A549 (cell line): ENCODE measurements at regions not wholly inside any gene's neighbourhood (a gene's known extent, or its start where the extent isn't known, plus 50 kb on each side); places are given as distances from the start of the nearest gene placed in this dataset.
A peak's percentile ranks its signal among the peaks of the same experiment; 100 is the strongest.

Source experiments
- ATAC-seq, 2 experiments: fragments of 200-7000 bp in 1 of 2; fragments of >200 bp in 1 of 2; cut with Nextera tagmentation in 1 of 2; cut with Tn5 transposase in 1 of 2; 3 replicates each; pipeline versions ENCODE4 v1.8.0 to v1.9.1; 2018 to 2020; ENCODE audit warnings: mild to moderate bottlenecking in 1 of 2, moderate library complexity in 1 of 2
- CTCF ChIA-PET: fragments of 300-600 bp; sonication (Branson Sonifier 250); formaldehyde crosslinking; extraction: SDS; loops from one replicate; lab custom pipeline; 2021; ENCODE audit warnings: antibody characterized with exemption, inconsistent platforms; lab: Yijun Ruan, JAX
- POLR2A ChIA-PET: fragments of 350-600 bp; formaldehyde crosslinking; extraction: SDS; loops from one replicate; lab custom pipeline; 2021; ENCODE audit warnings: antibody characterized with exemption, inconsistent platforms; lab: Yijun Ruan, JAX
- DNase-seq, 2 experiments: peaks; one replicate each; pipeline versions ENCODE4 v3.0.0 to v3.0.0-alpha.2; 2011 to 2016; ENCODE audit warnings: low read depth in 1 of 2, low spot score in 1 of 2
- FAIRE-seq: peaks from 2 replicates; lab custom pipeline; 2011; peaks lifted over from hg19 to GRCh38; lab: Jason Lieb, UNC
- H3K27ac ChIP-seq, 2 experiments: fragments of >200 bp; sonication (Bioruptor Twin); formaldehyde crosslinking; 3 replicates each; pipeline ENCODE4 v1.5.1; 2016 to 2017
- H3K4me1 ChIP-seq: fragments of >200 bp; sonication (Bioruptor Twin); formaldehyde crosslinking; 3 replicates; pipeline ENCODE4 v1.6.1; 2016
- H3K4me2 ChIP-seq: fragments of >200 bp; sonication (Bioruptor Twin); formaldehyde crosslinking; 3 replicates; pipeline ENCODE4 v1.6.1; 2016
- H3K4me3 ChIP-seq: fragments of >200 bp; sonication (Bioruptor Twin); formaldehyde crosslinking; 3 replicates; pipeline ENCODE4 v1.5.1; 2016
- H3K9me3 ChIP-seq: fragments of >200 bp; sonication (Bioruptor Twin); formaldehyde crosslinking; 3 replicates; pipeline ENCODE4 v1.6.1; 2016
- BHLHE40 ChIP-seq: IDR thresholded peaks from 2 replicates; pipeline ENCODE4 v1.6.1; 2012; ENCODE audit warnings: low read depth, low read length, inconsistent platforms
- CBX2 ChIP-seq: fragments of 200-600 bp; sonication (generic); IDR thresholded peaks from 2 replicates; pipeline ENCODE4 v1.6.1; 2016; ENCODE audit warnings: low read depth, mild to moderate bottlenecking, borderline replicate concordance
- CEBPB ChIP-seq, 2 experiments: fragments of >200 bp in 1 of 2; sonication (Bioruptor Twin) in 1 of 2; formaldehyde crosslinking in 1 of 2; IDR thresholded peaks; 2 replicates each; pipeline ENCODE4 v1.6.1; 2012 to 2016
- CHD4 ChIP-seq: fragments of 200-600 bp; sonication (generic); IDR thresholded peaks from 2 replicates; pipeline ENCODE4 v1.6.1; 2016; ENCODE audit warnings: antibody characterized with exemption, mild to moderate bottlenecking, borderline replicate concordance
- EHF ChIP-seq: fragments of 250-450 bp; sonication (Bioruptor Pico); IDR thresholded peaks from 2 replicates; pipeline ENCODE4 v1.5.0; 2020; ENCODE audit warnings: mild to moderate bottlenecking
- EP300 ChIP-seq, 2 experiments: fragments of >200 bp; sonication (Bioruptor Twin); formaldehyde crosslinking; IDR thresholded peaks; 2 replicates in 1 of 2; 3 replicates in 1 of 2; pipeline ENCODE4 v1.6.1; 2016 to 2017
- ESRRA ChIP-seq: fragments of 150-350 bp; IDR thresholded peaks from 2 replicates; pipeline ENCODE4 v1.6.1; 2014; ENCODE audit warnings: mild to moderate bottlenecking, low read length, borderline replicate concordance
- FOSB ChIP-seq: fragments of 250-450 bp; sonication (Bioruptor Pico); IDR thresholded peaks from 2 replicates; pipeline ENCODE4 v1.5.0; 2020; ENCODE audit warnings: mild to moderate bottlenecking, moderate library complexity
- FOSL2 ChIP-seq, 2 experiments: fragments of 450-650 bp in 1 of 2; fragments of >200 bp in 1 of 2; sonication (Bioruptor Twin) in 1 of 2; formaldehyde crosslinking; IDR thresholded peaks; 2 replicates each; pipeline versions ENCODE4 v1.5.0 to v1.6.1; 2016 to 2020; ENCODE audit warnings: mild to moderate bottlenecking in 1 of 2, moderate library complexity in 1 of 2
- HDAC2 ChIP-seq: fragments of 200-600 bp; sonication (generic); IDR thresholded peaks from 2 replicates; pipeline ENCODE4 v1.6.1; 2016
- HOXA7 ChIP-seq: fragments of 250-450 bp; sonication (Bioruptor Pico); IDR thresholded peaks from 2 replicates; pipeline ENCODE4 v1.5.0; 2020; ENCODE audit warnings: mild to moderate bottlenecking, moderate library complexity
- HOXB5 ChIP-seq: fragments of 250-450 bp; sonication (Bioruptor Pico); IDR thresholded peaks from 2 replicates; pipeline ENCODE4 v1.5.0; 2020; ENCODE audit warnings: mild to moderate bottlenecking, moderate library complexity
- JUNB ChIP-seq: fragments of >200 bp; sonication (Bioruptor Twin); formaldehyde crosslinking; IDR thresholded peaks from 2 replicates; pipeline ENCODE4 v1.6.1; 2016
- MAFK ChIP-seq: fragments of 450-650 bp; IDR thresholded peaks from 2 replicates; pipeline ENCODE4 v1.6.1; 2014; ENCODE audit not compliant: partially characterized antibody
- MAZ ChIP-seq: fragments of 150-350 bp; IDR thresholded peaks from 2 replicates; pipeline ENCODE4 v1.6.1; 2014; ENCODE audit warnings: antibody characterized with exemption, low read depth, low read length, borderline replicate concordance
- NPAS2 ChIP-seq: fragments of 250-450 bp; sonication (Bioruptor Pico); IDR thresholded peaks from 2 replicates; pipeline ENCODE4 v1.8.0; 2022; ENCODE audit warnings: mild to moderate bottlenecking, moderate library complexity, borderline replicate concordance
- RAD21 ChIP-seq, 2 experiments: fragments of >200 bp in 1 of 2; sonication (Bioruptor Twin) in 1 of 2; formaldehyde crosslinking in 1 of 2; IDR thresholded peaks in 1 of 2; conservative IDR thresholded peaks in 1 of 2; 2 replicates in 1 of 2; 3 replicates in 1 of 2; pipeline ENCODE4 v1.6.1; 2012 to 2018; ENCODE audit warnings: inconsistent platforms in 1 of 2
- RARB ChIP-seq: fragments of 250-450 bp; sonication (Bioruptor Pico); IDR thresholded peaks from 2 replicates; pipeline ENCODE4 v1.8.0; 2021; ENCODE audit warnings: mild to moderate bottlenecking, moderate library complexity
- SMC3 ChIP-seq: fragments of >200 bp; sonication (Bioruptor Twin); formaldehyde crosslinking; IDR thresholded peaks from 3 replicates; pipeline ENCODE4 v1.6.1; 2018; ENCODE audit warnings: inconsistent platforms
- TFCP2L1 ChIP-seq: fragments of 250-450 bp; sonication (Bioruptor Pico); IDR thresholded peaks from 2 replicates; pipeline ENCODE4 v1.5.0; 2021; ENCODE audit warnings: mild to moderate bottlenecking
- ZC3H11A ChIP-seq: fragments of 450-650 bp; IDR thresholded peaks from 2 replicates; pipeline ENCODE4 v1.6.1; 2014; ENCODE audit warnings: antibody characterized with exemption, mild to moderate bottlenecking
- ZSCAN20 ChIP-seq: fragments of 250-450 bp; sonication (Bioruptor Pico); IDR thresholded peaks from 2 replicates; pipeline ENCODE4 v1.8.0; 2022; ENCODE audit warnings: mild to moderate bottlenecking, moderate library complexity
- WGBS: methylation state at CpG from one replicate; pipeline ENCODE4 v1.1.6; 2017; ENCODE audit errors: missing lambda C conversion rate; 5-methylcytosine and 5-hydroxymethylcytosine counted together
- TF ChIP-seq, protein P1 (sequence below): fragments of >200 bp; sonication (Bioruptor Twin); formaldehyde crosslinking; IDR thresholded peaks from 3 replicates; pipeline ENCODE4 v1.6.1; 2016
- TF ChIP-seq, protein P2 (sequence below): fragments of 150-350 bp; IDR thresholded peaks from 2 replicates; pipeline ENCODE4 v1.6.1; 2014; ENCODE audit warnings: low read depth, mild to moderate bottlenecking, low read length
- TF ChIP-seq, protein P3 (sequence below): IDR thresholded peaks from 2 replicates; pipeline ENCODE4 v1.6.1; 2012
- TF ChIP-seq, protein P4 (sequence below): fragments of 250-450 bp; sonication (Bioruptor Pico); IDR thresholded peaks from 2 replicates; pipeline ENCODE4 v1.5.0; 2021; ENCODE audit warnings: mild to moderate bottlenecking, moderate library complexity, borderline replicate concordance

DNA sequence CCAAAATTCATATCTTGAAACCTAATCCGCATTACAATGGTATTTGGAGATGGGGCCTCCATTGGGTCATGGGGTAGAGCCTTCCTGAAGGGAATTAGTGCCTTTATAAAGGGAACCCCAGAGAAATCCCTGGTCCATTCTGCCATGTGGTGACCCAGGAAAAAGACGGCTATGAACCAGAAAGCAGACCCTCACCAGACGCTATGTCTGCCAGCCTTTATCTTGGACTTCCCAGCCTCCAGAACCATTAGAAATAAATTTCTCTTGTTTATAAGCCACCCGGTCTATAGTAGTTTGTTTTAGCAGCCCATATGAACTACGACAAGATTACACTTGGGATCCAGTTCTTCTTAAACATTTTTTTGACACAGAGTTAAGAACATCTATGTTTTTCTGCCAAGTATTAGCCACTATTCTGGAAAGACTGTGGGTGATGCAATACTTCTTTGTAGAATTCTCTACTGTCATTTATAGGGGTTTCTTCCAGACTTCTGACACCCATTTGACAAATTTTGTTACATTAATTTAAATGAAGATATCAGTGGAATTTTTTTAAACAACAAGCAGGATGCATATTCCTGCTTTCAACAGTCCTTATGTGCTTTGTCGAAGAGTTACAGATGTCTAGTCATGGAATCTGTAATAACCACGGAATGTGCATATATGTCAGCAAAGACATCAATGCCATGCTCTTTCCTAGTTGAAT, 572.4 kb downstream of the NR2F1-AS1 start (continued):
- TF ChIP-seq, protein P1, sequence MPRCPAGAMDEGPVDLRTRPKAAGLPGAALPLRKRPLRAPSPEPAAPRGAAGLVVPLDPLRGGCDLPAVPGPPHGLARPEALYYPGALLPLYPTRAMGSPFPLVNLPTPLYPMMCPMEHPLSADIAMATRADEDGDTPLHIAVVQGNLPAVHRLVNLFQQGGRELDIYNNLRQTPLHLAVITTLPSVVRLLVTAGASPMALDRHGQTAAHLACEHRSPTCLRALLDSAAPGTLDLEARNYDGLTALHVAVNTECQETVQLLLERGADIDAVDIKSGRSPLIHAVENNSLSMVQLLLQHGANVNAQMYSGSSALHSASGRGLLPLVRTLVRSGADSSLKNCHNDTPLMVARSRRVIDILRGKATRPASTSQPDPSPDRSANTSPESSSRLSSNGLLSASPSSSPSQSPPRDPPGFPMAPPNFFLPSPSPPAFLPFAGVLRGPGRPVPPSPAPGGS: no peak
- TF ChIP-seq BHLHE40 (no peak), FOSB (no peak), JUNB (no peak), ZC3H11A (no peak), HOXB5 (no peak)

DNA sequence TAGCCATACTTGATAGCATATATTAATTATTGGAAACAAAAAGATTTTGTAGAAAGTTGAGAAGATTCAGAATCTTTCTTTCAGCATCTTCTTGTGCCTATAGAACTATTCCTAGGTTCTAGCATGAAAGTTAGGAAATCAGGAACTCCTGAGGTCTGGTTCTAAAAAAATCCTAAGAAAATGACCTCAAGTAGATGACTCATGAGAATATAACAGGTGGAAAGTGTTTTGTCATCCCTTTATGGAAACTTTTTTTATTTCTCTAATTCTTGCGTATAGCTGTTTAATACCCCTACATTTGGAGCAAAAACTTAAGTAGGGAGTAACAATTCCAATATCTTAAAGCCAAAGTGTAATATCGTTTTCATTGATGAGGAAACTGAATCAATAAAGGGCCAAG, 574.1 kb downstream of the NR2F1-AS1 start:
- Histone ChIP-seq H3K4me1 (no peaks in the 10 kb centered on the region), H3K4me2 (no peak overlapping the region), H3K4me3 (no peak overlapping the region), H3K9me3 (no peaks in the 10 kb centered on the region)
- DNase-seq (no peak), ATAC-seq (no peak)
- TF ChIP-seq FOSL2 (IDR thresholded peaks at IDR 0.05) (no peak), FOSL2 (CRISPR knock-in tag; IDR thresholded peaks at IDR 0.05) (peak; percentile 30; the same call in 1 of the 2 replicates), CEBPB (IDR thresholded peaks at IDR 0.05) (no peak)
- TF ChIP-seq, all 56 proteins: peak for 1
- POLR2A ChIA-PET: no interaction called here
- 31% methylated on average over 2 of the region's 2 CpGs for WGBS
- no peak for FAIRE-seq
- no peak overlapping the region for H3K27ac ChIP-seq
- CTCF ChIA-PET: no interaction called here

DNA sequence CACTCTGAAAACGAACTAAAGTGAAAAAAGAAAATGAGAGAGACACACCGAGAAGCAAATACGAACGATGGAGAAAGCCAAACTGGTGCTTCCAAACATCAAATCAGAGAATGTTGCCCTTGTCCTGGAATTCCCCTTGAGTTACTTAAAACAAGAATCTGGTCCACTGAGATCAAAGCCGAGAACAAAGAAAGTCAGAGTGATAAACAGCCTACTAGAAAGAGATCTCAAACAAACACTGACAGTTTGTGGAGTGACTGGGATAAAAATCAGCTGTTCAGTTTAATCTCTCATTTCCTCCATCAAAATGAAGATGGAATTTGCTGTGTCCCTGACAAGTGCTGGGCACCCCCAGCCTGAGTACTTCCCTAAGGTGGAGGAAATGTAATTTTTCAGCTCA, 582.6 kb downstream of the NR2F1-AS1 start:
- CTCF ChIA-PET: no interaction called here
- no peak for FAIRE-seq

DNA sequence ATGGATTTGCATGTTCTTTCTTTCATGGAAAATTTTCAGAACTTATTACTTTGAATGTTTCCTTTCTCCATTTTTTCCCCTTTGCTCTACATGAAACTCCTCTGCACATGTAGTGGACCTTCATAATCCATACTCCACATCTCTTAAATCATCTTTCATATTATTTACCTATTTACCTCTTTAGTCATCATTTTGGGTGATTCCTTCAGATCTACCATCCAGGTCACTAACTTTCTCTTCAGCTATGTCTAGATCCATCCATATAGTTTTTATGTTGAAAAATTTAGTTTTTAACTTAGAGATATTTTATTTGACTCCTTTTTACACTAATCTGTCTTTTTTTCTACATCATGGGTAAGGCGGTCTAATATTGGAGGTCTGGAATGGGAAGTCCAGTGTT, 586.6 kb downstream of the NR2F1-AS1 start:
- Histone ChIP-seq H3K27ac (no peak overlapping the region), H3K9me3 (peaks cover 12% of the 10 kb centered on the region; the same call in 1 of the 3 replicates), H3K4me1 (peaks cover 11% of the 10 kb centered on the region; the same call in 1 of the 3 replicates), H3K4me2 (no peak overlapping the region), H3K4me3 (no peak overlapping the region)
- POLR2A ChIA-PET: no interaction called here
- CTCF ChIA-PET: no interaction called here
- no peak for DNase-seq
- no peak for ATAC-seq
- 94% methylated on average over 1 of the region's 1 CpG for WGBS
- TF ChIP-seq ZC3H11A: no peak
- TF ChIP-seq CHD4: no peak
- TF ChIP-seq SMC3: no peak
- no peak for TF ChIP-seq RARB (CRISPR knock-in tag)
- TF ChIP-seq, protein P2, sequence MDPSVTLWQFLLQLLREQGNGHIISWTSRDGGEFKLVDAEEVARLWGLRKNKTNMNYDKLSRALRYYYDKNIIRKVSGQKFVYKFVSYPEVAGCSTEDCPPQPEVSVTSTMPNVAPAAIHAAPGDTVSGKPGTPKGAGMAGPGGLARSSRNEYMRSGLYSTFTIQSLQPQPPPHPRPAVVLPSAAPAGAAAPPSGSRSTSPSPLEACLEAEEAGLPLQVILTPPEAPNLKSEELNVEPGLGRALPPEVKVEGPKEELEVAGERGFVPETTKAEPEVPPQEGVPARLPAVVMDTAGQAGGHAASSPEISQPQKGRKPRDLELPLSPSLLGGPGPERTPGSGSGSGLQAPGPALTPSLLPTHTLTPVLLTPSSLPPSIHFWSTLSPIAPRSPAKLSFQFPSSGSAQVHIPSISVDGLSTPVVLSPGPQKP: no peak
- TF ChIP-seq EHF (CRISPR knock-in tag): no peak
- TF ChIP-seq HDAC2: no peak
- TF ChIP-seq RAD21 (conservative IDR thresholded peaks at IDR 0.05 in 1 of 2, IDR thresholded peaks at IDR 0.05 in 1 of 2): no peak
- no peak for TF ChIP-seq ESRRA
- no peak for TF ChIP-seq HOXA7
- TF ChIP-seq EP300 (IDR thresholded peaks at IDR 0.05): no peak
- no peak for FAIRE-seq

More for the DNA sequence above, 582.6 kb downstream of the NR2F1-AS1 start:
- POLR2A ChIA-PET: no interaction called here
- no peak for ATAC-seq
- Histone ChIP-seq H3K27ac (no peak overlapping the region), H3K9me3 (peaks cover 12% of the 10 kb centered on the region; the same call in 1 of the 3 replicates), H3K4me3 (no peak overlapping the region), H3K4me2 (no peak overlapping the region), H3K4me1 (no peaks in the 10 kb centered on the region)
- no peak for DNase-seq
- 76% methylated on average over 5 of the region's 5 CpGs for WGBS
- TF ChIP-seq MAFK: no peak
- no peak for TF ChIP-seq RAD21 (conservative IDR thresholded peaks at IDR 0.05 in 1 of 2, IDR thresholded peaks at IDR 0.05 in 1 of 2)
- no peak for TF ChIP-seq ZSCAN20
- TF ChIP-seq, protein P3, sequence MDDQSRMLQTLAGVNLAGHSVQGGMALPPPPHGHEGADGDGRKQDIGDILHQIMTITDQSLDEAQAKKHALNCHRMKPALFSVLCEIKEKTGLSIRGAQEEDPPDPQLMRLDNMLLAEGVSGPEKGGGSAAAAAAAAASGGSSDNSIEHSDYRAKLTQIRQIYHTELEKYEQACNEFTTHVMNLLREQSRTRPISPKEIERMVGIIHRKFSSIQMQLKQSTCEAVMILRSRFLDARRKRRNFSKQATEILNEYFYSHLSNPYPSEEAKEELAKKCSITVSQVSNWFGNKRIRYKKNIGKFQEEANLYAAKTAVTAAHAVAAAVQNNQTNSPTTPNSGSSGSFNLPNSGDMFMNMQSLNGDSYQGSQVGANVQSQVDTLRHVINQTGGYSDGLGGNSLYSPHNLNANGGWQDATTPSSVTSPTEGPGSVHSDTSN: no peak
- no peak for TF ChIP-seq MAZ
- no peak for TF ChIP-seq NPAS2
- no peak for TF ChIP-seq CBX2
- no peak for TF ChIP-seq TFCP2L1 (CRISPR knock-in tag)
- TF ChIP-seq, protein P4, sequence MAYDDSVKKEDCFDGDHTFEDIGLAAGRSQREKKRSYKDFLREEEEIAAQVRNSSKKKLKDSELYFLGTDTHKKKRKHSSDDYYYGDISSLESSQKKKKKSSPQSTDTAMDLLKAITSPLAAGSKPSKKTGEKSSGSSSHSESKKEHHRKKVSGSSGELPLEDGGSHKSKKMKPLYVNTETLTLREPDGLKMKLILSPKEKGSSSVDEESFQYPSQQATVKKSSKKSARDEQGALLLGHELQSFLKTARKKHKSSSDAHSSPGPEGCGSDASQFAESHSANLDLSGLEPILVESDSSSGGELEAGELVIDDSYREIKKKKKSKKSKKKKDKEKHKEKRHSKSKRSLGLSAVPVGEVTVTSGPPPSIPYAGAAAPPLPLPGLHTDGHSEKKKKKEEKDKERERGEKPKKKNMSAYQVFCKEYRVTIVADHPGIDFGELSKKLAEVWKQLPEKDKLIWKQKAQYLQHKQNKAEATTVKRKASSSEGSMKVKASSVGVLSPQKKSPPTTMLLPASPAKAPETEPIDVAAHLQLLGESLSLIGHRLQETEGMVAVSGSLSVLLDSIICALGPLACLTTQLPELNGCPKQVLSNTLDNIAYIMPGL: no peak
- no peak for TF ChIP-seq FOSL2 (IDR thresholded peaks at IDR 0.05)
- TF ChIP-seq FOSL2 (CRISPR knock-in tag; IDR thresholded peaks at IDR 0.05): no peak
- TF ChIP-seq, all 56 proteins: peak for 0
